GM18861 (cell line): ENCODE measurements at regions not wholly inside any gene's neighbourhood (a gene's known extent, or its start where the extent isn't known, plus 50 kb on each side); places are given as distances from the start of the nearest gene placed in this dataset.
"Not testable (repeated sequence)": the region's sequence is repeated elsewhere in the genome, so short reads cannot be mapped to it uniquely, and the experiment has no call there.

Experiments
- ATAC-seq: cut with Tn5 transposase; IDR thresholded peaks from one replicate; pipeline ENCODE4 v1.9.1; 2021; ENCODE audit not compliant: unreplicated experiment

DNA sequence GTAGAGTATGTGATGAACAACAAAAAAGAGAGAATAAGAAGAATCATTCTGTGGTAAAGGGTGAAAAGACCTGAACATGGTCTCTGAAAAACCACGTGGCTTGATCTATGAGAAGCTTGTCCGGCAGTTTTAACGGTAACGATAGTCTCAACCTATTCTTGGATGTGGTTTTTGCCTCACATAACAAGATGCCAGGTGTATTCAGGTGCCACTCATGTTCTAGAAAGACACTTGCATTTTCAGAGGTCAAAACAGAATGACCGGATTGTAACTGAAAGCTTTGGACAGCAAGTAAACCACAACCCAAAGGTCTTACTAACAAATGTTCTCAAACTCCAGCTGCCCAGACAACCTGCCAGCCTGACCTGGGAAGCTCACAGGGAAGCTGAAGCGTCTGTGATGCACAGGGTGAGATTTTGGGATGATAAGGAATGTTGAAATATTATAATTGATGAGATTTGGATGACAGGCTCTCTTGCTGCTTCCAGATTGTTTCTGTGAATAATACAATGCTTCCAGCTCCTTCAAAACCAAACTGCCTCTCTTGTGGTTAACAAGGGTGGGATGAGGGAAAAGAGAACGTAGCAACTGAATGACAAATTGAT lies 137.4 kb upstream of the GRB10 start:
- no peak for ATAC-seq

DNA sequence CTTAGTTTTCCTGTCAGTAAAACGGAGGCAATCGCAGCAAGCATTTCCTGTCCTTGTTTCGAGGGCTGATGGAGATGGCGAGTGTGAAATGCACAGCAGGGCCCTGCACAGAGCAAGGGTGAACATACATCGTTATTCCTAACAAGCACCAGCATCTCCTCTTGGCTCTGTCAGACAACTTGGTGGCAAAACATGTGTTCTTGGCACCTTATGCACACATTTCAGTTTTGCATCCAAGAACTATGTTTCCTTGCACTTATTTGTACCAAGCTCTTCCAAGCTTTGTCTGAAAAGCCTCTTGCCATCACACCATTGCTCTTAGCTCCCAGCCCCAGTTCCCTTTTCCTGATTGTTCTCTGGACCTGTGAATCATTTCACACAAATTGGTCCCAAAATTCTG lies 132.9 kb upstream of the GRB10 start:
- ATAC-seq = no peak

DNA sequence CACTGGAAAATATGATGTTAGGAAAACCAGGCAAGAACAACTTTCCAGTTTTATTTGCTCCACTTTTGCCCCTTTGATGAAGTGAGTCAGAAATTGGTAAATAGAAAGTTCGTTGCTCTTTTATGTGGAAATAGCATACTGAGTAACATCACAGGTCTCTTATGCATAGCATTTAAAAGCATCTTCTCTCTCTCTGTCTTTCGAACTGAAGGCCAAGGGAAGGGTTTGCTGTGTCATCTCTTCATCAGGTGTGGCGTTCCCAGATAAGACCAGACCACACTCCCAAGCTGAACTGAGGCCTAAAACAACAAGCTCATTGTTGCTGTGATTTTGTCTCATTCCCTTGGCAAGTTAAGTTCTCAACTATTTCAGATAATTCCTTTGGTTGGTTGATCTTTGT lies 131.8 kb upstream of the GRB10 start:
- no peak for ATAC-seq

DNA sequence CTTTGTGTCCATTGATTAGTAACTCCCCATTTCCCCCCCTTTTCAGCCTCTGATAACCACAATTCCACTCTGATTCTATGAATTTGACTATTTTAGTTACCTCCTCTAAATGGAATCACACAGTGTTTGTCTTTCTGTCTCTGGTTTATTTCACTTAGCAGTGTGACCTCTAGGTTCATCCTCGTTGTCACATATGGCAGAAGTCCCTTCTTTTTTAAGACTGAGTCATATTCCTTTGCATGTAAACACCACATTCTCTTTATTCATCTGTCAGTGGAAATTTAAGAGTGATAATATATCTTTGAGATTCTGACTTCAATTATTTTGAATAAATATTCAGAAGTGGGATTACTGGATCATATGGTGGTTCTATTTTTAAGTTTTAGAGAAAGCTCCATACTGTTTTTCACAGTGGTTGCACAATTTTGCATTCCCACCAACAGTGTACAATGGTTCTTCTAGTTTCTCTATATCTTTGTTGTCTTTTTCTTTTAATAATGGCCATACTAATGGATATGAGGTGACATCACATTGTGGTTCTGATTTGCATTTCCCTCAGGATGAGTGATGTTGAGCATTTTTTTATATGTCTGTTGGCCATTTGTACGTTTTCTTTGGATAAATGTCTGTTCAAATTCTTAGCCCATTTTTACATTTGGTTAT lies 126.1 kb upstream of the GRB10 start:
- ATAC-seq = no peak

DNA sequence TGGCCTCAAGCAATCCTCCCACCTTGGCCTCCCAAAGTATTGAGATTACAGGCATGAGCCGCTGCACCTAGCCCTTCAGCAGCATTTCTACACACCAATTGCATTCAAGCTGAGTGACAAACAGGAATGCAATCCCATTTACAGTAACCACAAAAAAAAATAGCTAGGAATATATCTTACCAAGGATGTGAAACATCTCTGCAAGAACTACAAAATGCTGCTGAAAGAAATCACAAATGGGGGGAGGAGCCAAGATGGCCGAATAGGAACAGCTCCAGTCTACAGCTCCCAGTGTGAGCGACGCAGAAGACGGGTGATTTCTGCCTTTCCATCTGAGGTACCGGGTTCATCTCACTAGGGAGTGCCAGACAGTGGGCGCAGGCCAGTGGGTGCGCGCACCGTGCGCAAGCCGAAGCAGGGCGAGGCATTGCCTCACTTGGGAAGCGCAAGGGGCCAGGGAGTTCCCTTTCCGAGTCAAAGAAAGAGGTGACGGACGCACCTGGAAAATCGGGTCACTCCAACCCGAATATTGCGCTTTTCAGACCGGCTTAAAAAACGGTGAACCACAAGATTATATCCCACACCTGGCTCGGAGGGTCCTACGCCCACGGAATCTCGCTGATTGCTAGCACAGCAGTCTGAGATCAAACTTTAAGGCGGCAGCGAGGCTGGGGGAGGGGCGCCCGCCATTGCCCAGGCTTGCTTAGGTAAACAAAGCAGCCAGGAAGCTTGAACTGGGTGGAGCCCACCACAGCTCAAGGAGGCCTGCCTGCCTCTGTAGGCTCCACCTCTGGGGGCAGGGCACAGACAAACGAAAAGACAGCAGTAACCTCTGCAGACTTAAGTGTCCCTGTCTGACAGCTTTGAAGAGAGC lies 116.1 kb upstream of the GRB10 start:
- not testable (repeated sequence) for ATAC-seq

DNA sequence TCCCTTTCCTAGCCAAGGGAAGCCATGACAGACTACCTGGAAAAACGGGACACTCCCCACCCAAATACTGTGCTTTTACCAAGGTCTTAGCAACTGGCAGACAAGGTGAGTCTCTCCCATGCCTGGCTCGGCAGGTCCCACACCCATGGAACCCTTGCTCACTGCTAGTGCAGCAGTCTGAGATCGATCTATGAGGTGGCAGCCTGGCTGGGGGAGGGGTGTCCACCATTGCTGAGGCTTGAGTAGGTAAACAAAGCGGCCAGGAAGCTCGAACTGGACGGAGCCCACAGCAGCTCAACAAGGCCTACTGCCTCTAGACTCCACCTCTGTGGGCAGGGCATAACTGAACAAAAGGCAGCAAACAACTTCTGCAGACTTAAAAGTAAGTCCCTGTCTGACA lies 104.4 kb upstream of the GRB10 start:
- ATAC-seq = not testable (repeated sequence)

DNA sequence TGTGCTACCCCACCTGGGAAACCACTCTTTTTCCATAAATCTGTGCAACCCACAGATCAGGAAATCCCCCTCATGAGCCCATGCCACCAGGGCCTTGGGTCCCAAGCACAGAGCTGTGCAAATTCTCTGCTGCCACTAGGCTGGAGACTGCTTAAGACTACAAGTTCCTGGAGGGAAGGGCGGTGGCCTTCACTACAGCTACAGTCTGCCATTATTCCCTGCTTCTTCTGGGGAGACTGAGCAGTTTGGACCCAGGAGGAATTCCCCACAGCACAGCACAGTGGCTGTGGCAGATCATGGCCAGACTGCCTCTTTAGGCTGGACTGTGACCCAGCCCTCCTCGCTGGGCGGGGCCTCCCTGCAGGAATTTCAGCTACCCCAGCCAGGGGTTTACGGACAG lies 89.7 kb upstream of the GRB10 start:
- ATAC-seq = no peak

DNA sequence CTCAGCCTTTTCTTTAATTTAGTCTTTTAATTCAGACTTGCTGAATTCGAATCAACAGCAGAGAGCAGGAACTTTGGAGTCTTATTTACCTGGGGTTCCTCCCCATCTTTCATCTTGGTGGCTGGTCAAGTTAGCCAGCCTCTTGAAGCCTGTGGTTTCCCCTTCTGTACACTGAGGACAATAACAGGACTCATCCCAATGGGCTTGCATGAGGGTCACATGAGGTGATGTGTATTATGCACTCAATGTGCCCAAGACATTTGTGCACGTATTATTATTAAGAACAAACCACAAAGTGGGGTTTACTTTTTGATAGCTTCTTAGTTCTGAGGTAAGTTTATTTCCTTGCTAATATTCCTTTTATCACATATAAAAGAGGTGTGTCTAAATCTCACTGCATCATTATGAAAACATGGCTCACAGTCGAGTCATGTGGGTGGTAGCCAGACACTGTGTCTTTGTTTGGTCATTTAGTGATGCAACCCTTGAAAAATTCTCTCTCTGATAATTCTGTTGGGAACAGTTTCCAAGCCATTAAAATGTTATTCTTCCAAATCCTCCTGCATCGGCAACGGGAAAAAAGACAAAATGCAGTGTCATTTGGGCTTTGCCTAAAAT lies 86.5 kb upstream of the GRB10 start:
- ATAC-seq = no peak

DNA sequence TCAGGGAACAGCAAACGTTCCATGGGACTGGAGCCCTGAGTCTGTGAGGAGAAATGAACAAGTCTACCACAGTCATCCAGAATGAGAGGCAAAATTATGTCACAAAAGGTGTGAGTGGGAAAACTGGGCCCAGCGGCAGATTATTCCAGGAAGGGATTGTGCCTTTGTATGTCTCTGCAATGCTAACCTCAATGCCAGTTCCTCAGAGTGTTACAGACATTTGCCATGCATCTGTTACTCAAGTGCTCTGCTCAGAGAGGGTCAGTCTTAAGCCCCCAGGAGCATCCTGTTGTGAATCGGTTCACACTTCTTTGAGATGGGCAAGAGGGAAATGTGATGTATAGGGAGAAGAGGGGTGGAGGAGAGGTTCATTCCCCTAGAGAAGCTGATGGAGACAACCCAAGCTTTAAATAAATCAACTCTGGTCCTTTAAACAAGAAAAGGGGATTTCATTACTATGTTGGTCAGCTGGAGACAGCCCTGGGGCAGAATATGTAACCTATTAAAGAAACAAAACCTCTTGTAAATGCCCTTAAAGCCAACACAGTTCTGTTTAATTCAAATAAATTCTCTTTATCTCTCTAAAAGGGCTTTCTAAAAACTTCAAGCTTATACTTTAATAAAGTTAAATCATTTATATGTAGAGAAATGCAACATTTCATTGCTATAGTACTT lies 85.9 kb upstream of the GRB10 start:
- no peak for ATAC-seq

DNA sequence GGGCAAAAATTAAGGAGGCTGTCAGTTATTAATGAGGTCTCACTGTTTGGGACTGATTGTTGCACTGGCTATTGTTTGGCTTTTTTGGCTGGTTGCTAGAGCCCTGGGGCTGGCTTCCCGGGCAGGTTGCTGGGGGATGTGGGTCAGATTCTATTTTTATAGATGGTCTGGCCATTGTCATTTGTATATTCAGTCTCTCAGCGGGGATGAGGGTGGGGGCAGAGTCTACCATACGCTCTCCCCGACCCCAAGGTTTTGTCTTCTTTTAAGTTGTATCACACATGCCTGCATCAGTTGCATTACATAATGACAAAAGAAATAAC lies 84.3 kb upstream of the GRB10 start:
- no peak for ATAC-seq

DNA sequence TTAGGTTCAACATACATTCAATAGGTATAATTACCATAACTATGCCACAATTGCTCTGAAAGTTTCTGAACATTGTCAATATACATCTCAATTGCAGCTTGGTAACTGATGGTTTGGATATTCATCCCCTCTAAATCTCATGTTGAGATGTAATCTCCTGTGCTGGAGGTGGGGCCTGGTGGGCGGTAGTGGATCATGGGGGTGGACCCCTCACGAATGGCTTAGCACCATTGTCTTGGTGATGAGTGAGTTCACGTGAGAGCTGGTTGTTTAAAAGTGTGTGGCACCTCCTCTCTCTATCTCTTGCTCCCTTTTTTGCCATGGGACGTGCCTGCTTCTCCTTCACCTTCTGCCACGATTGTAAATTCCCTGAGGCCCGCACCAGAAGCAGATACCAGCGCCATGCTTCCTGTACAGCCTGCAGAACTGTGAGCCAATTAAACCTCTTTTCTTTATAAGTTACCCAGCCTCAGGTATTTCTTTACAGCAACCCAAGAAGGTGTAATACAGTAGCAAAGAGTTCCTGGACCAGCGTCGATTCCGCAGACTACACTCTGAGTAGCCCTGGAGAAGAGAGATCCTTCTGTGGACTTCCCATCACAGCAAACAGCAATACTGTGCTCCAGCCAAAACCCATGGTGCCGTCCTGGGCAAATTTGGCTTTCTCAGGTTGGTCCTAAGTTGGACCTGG lies 83.8 kb upstream of the GRB10 start:
- no peak for ATAC-seq

DNA sequence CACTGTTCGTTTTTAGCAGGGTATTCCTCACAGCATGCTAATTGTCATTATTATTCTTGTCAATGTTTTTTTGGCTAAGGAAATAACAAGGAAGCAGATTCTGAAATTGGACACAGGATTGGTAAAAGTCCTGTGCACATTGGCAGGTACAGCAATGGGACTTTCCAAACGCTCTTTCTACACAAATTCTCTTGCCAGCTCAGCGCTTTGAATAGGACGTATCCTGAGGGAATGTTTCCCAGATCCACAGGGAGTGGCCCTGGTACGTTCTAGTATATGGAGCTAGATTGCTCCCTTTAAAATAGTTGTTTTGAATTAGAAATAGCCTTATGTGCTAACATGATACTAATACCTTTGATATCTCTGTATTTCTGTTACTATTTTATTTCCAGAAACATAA lies 82.8 kb upstream of the GRB10 start:
- ATAC-seq = no peak

DNA sequence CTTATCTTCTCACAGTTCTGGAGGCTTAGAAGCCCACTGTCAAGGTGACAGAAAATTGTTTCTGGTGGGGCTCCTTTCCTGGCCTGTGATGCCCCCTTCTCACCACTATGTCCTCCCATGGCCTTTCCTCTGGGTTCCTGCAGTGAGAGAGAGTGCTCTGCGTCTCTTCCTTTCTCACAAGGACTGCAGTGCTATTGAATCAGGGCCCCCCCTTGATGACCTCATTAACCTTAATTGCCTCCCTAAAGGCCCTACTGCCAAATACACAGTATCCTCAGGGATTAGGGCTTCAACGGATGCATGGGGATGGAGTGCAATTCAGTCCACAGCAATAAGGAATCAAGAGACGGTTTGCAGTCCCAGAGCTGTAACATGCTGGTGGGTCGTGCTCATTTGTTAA lies 82.0 kb upstream of the GRB10 start:
- no peak for ATAC-seq

DNA sequence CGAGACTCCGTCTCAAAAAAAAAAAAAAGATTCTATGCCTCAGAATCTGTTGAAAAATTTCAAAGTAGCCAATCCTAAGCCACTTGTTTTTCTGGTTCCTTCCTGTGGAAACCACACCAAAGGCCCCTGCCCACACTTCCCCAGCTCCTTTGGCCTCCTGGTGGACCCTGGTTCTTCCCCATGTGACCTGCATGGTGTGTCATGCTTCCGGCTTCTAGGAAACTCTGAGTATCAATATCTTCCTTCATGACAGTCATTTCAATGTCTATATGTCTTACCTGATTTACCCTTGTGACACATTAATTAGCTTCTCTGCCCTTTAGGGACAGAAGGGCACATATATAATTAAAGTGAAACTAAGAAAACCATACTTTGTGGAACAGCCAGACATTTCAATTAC lies 80.4 kb upstream of the GRB10 start:
- ATAC-seq = no peak

DNA sequence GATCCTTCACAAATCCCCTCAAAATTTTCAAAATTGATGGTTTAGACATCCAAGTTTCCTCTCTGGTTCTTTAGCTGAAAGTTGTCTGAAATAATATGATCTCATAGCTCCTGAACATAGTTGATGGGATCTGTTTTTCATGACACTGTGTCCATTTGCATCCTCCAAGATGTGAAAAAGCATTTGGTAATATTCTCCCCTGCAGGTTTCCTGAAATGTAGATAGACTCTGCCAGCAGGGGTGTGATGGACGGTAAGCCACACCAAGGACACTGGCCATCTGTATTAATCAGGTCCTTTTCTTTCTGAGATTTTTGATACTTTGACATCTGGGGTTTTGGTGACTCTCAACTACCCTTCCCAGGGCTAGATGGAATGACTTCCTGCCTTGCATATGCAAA lies 79.6 kb upstream of the GRB10 start:
- no peak for ATAC-seq

DNA sequence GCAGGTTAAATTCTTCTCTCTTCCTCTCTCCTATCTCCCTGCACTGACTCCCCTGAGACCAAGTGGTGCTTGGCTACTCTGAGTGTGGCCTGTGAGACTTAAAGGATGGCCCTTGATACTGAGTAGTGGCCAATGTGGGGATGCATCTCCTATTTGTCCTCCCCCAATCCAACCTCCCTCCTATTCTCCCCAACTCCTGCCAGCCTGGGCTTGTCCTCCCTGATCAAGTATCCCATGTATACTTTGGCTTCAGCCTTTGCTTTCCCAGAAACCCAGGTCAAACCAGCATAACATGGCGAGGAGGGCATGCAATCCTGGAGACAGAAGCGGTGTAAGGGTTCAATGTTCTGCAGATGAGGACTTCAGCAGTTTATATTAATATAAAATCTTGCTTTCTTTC lies 77.9 kb upstream of the GRB10 start:
- ATAC-seq = no peak

DNA sequence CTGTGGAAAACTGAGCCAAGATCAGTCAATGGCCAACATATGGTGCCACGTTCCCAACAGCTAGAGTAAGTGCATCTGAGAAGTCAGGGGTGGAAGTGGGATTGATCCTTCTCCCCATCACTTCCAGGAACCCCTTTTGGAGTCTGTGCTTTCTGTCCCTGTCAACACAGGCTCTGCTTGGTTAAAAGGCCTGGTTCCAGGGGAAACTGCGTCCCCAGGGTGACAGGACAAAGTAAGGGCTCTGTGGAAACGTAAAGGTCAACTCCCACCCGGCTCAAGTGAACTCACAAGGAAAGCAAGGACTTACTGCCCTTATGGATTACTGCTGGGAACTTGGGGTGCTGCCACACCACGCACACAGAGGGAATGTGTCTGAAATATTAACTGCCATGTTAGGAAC lies 77.5 kb upstream of the GRB10 start:
- ATAC-seq = no peak

DNA sequence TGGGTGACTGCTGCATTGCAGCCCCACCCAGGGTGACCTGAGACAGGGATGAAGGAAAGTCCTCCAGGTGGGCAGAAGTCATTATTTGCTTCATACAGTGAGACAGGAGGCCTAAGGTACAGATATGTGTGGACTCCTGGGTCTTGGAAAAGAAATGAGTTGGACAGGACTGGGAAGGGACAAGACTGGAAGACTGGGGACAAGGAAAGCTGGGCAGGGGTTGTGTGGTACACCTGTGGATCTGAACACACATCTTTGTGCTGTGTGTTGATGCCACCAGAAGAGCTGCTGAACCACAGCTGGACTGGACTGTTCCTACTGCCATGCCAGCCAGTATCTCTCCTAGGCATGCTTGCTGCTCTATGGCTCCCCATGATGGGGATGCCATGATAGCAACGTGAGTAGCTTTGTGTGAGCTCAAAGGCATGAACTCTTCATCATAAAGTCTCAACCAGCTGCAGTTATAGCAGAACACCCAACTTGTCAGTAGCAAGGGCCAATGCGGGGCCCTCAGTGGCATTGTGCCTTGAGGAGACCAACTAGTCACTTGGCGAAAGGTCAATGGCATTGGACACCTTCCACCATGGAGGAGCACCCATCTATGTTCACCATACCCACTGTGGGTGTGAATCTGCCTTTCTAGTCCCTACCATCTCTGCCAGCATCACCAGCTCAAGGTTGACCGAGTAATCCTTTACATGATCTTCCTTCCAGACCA lies 76.0 kb upstream of the GRB10 start:
- ATAC-seq = no peak

DNA sequence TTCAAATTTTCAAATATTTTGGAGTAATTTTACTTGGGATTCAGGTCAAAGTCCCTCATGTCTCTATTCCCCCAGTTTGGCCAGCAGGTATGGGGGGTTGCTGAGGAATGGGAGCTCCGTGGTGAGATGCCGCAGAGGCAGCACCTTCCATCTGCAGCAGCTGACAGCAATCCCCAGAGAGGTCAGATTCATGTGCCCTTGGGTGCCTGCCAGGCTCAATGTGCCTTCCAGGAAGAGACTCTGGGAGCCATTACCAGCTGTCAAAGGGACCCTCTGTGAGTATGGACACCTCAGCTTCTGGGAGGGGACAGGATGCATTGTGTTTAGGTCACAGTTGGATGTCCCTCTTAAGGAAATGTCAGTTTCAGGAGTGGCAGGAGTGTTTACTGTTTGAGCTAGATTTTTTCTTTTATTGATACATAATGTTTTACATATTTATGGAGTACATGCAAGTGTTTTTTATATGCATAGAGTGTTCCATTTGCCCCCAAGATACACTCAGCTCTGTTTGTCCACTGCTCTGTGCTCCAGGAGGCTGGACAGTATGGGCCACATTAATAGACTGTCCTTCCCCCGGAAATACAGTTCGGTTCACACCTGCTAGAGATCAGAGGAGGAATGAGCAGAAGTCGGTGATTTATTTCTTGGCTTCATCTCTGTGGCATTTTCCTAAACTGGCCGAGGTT lies 75.3 kb upstream of the GRB10 start:
- ATAC-seq = no peak

DNA sequence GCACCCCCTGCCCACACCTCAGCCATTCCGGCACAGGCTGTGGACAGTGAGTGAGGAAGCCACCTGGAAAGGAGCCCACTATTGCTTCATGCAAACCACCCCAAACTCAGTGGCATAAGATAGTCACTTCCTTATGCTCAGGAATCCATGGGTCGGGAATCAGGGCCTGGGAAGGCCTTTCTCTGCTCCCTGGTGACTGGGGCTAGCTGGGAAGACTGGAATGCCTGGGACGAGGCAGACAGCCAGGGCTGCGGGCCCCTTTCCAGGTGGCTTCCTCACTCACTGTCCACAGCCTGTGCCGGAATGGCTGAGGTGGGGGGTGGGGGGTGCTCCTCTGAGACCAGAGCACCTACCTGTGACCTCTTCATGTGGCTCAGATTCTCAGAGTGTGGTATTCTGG lies 74.1 kb upstream of the GRB10 start:
- ATAC-seq = no peak
